Activated naive CD4-positive, alpha-beta T cell treated with anti-CD3 and anti-CD28 coated beads for 36 hours (primary cell): ENCODE measurements at regions not wholly inside any gene's neighbourhood (a gene's known extent, or its start where the extent isn't known, plus 50 kb on each side); places are given as distances from the start of the nearest gene placed in this dataset.
"Not testable (repeated sequence)": the region's sequence is repeated elsewhere in the genome, so short reads cannot be mapped to it uniquely, and the experiment has no call there.

ENCODE experiments used
- CTCF ChIA-PET: fragments of 350-600 bp; sonication (Branson Sonifier 250); formaldehyde crosslinking; loops from one replicate; lab custom pipeline; 2021; ENCODE audit warnings: antibody characterized with exemption; lab: Charles Lee
- DNase-seq: peaks from one replicate; pipeline ENCODE4 v3.0.0-alpha.2; 2020
- H3K27ac Mint-ChIP-seq: one replicate; pipeline ENCODE4 v1.8.0; 2021; ENCODE audit warnings: mild to moderate bottlenecking, mixed read lengths
- H3K27me3 Mint-ChIP-seq: one replicate; pipeline ENCODE4 v1.8.0; 2021; ENCODE audit warnings: low read depth, mixed read lengths
- H3K36me3 Mint-ChIP-seq: one replicate; pipeline ENCODE4 v1.8.0; 2021; ENCODE audit warnings: low read depth, mixed read lengths
- H3K4me1 Mint-ChIP-seq: one replicate; pipeline ENCODE4 v1.8.0; 2021; ENCODE audit warnings: low read depth, mixed read lengths
- H3K4me3 Mint-ChIP-seq: one replicate; pipeline ENCODE4 v1.8.0; 2021; ENCODE audit warnings: mild to moderate bottlenecking, moderate library complexity, mixed read lengths
- H3K9me3 Mint-ChIP-seq: one replicate; pipeline ENCODE4 v1.8.0; 2021; ENCODE audit warnings: mixed read lengths
- intact Hi-C: fragments of 100-400 bp; cut with micrococcal nuclease; formaldehyde crosslinking; loops from one replicate; pipeline ENCODE4 v1.15.1; 2023

DNA sequence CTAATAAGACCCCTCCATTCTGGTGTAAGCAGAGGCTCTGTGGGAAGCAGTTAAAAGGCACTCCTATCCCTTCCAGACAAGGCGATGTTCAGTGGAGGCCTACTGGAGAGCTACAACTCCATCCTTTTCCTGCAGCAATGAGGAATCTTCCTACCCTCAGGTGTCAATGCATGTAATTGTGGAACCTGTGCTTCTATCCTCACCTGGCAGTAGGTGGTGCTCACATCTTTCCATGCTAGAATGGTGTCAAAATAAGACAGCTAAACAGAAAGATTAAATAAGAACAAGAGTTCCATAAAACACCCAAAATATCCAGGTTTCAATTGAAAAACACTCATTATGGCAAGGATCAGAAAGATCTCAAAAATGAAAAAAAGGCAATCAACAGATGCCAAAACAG lies 224.6 kb downstream of the IL15 start:
- H3K27ac Mint-ChIP-seq = no peak overlapping the region
- H3K4me3 Mint-ChIP-seq = no peak overlapping the region

DNA sequence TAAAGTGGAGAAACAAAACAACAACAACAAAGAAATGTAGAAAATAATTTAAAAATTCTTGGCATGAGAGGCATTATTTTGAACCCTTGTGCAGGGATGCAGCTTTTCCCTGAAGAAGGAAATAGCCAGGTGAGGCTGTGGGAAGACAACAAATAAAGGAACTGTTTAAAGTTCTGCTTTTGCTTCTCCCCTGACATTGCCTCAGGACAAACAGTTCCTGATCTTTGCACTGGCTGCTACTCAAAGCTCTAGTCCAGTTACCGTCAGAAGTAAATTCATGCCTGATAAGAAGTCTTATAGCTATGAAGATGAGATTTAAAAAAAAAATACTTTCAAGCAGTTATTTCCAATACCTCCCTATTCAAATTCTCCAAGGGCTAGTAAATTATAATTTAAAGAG lies 233.8 kb downstream of the IL15 start:
- CTCF ChIA-PET = no interaction called here
- H3K36me3 Mint-ChIP-seq = no peaks in the 10 kb centered on the region
- H3K4me1 Mint-ChIP-seq = no peaks in the 10 kb centered on the region
- intact Hi-C loops = no loop called here
- H3K9me3 Mint-ChIP-seq = peaks cover 3% of the 10 kb centered on the region
- H3K4me3 Mint-ChIP-seq = no peak overlapping the region
- no peak overlapping the region for H3K27ac Mint-ChIP-seq
- H3K27me3 Mint-ChIP-seq = peaks cover 3% of the 10 kb centered on the region
- no peak for DNase-seq

More for the DNA sequence above, 224.6 kb downstream of the IL15 start:
- intact Hi-C loops = loop anchor here (2.0 kb wide), 1 partner anchor 986 kb away; the partner anchor contains the start of gene INPP4B
- no peaks in the 10 kb centered on the region for H3K36me3 Mint-ChIP-seq
- DNase-seq = peak; percentile 12
- H3K9me3 Mint-ChIP-seq = peaks cover 4% of the 10 kb centered on the region
- H3K4me1 Mint-ChIP-seq = no peaks in the 10 kb centered on the region
- CTCF ChIA-PET = no interaction called here
- H3K27me3 Mint-ChIP-seq = peaks cover 2% of the 10 kb centered on the region

DNA sequence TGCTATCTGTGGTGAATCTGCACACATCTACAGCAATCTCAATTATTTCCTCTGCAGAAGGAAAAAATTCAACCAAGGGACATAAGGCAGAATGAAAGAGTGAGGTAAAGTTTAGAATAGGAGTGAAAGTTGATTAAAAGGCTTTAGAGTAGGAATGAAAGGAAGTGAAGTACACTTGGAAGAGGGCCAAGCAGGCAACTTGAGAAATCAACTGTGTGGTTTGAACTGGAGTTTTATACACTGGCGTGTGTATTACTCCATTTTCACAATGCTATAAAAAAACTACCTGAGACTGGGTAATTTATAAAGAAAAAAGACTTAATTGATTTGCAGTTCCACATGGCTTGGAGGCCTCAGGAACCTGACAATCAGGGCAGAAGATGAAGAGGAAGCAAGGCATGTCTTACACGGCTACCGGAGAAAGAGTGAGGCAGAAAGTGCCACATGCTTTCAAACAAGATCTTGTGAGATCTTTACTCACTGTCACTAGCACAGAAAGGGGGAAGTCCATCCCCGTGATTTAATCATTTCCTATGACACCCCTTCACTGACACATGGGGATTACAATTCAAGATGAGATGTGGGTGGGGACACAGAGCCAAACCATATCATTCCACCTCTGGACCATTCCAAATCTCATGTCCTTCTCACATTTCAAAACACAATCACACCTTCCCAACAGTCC lies 234.8 kb downstream of the IL15 start:
- intact Hi-C loops = no loop called here
- no peaks in the 10 kb centered on the region for H3K4me1 Mint-ChIP-seq
- H3K4me3 Mint-ChIP-seq = no peak overlapping the region
- CTCF ChIA-PET = no interaction called here
- no peak for DNase-seq
- H3K27ac Mint-ChIP-seq = no peak overlapping the region
- H3K9me3 Mint-ChIP-seq = peaks cover 3% of the 10 kb centered on the region
- peaks cover 3% of the 10 kb centered on the region for H3K27me3 Mint-ChIP-seq
- no peaks in the 10 kb centered on the region for H3K36me3 Mint-ChIP-seq

DNA sequence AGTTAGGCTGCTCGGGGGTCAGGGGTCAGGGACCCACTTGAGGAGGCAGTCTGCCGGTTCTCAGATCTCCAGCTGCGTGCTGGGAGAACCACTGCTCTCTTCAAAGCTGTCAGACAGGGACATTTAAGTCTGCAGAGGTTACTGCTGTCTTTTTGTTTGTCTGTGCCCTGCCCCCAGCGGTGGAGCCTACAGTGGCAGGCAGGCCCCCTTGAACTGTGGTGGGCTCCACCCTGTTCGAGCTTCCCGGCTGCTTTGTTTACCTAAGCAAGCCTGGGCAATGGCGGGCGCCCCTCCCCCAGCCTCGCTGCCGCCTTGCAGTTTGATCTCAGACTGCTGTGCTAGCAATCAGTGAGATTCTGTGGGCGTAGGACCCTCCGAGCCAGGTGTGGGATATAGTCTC lies 246.3 kb downstream of the IL15 start:
- DNase-seq, H3K4me1 Mint-ChIP-seq, CTCF ChIA-PET, H3K27ac Mint-ChIP-seq, H3K36me3 Mint-ChIP-seq, H3K4me3 Mint-ChIP-seq, H3K27me3 Mint-ChIP-seq, intact Hi-C loops, H3K9me3 Mint-ChIP-seq: not testable (repeated sequence)

DNA sequence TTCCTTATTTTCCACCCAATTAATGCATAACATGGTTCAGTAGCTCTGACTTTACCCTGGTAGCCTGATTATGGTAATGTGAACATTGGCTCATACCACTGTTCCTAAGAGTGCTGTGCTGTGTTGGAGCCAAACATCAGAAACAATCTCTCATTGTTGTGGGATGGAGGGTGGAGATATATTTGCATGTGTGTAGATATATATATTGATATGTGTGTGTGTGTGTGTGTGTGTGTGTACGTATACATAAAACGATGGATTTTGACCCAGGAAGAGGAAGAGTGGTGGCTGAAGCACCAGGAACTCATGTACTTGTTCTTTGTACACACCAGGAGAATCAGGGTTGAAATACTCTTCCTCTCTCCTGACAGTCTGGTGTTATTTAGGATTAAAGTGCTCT lies 247.7 kb downstream of the IL15 start:
- Mint-ChIP-seq H3K27me3 (no peaks in the 10 kb centered on the region), H3K27ac (no peak overlapping the region), H3K4me3 (no peak overlapping the region), H3K9me3 (no peaks in the 10 kb centered on the region), H3K4me1 (no peaks in the 10 kb centered on the region), H3K36me3 (no peaks in the 10 kb centered on the region)
- intact Hi-C loops = no loop called here
- CTCF ChIA-PET = interaction anchor here (0.6 kb wide), 1 partner anchor 107 kb away, joined by 3 read pairs; no protein-coding TSS in a partner anchor
- DNase-seq = no peak

GRCh38 chr4:141885112-141885511 lies 248.7 kb downstream of the IL15 start:
- intact Hi-C loops = no loop called here
- H3K4me1 Mint-ChIP-seq = no peaks in the 10 kb centered on the region
- no peak for DNase-seq

GRCh38 chr4:141890279-141890678 lies 253.9 kb downstream of the IL15 start:
- Mint-ChIP-seq H3K4me1 (no peaks in the 10 kb centered on the region), H3K4me3 (no peak overlapping the region), H3K9me3 (no peaks in the 10 kb centered on the region), H3K27me3 (no peaks in the 10 kb centered on the region), H3K36me3 (no peaks in the 10 kb centered on the region), H3K27ac (no peak overlapping the region)
- intact Hi-C loops = no loop called here
- DNase-seq = no peak
- CTCF ChIA-PET = no interaction called here

More at GRCh38 chr4:141885112-141885511, 248.7 kb downstream of the IL15 start:
- Mint-ChIP-seq H3K27ac (no peak overlapping the region), H3K9me3 (no peaks in the 10 kb centered on the region), H3K36me3 (no peaks in the 10 kb centered on the region), H3K4me3 (no peak overlapping the region), H3K27me3 (no peaks in the 10 kb centered on the region)
- CTCF ChIA-PET = no interaction called here

DNA sequence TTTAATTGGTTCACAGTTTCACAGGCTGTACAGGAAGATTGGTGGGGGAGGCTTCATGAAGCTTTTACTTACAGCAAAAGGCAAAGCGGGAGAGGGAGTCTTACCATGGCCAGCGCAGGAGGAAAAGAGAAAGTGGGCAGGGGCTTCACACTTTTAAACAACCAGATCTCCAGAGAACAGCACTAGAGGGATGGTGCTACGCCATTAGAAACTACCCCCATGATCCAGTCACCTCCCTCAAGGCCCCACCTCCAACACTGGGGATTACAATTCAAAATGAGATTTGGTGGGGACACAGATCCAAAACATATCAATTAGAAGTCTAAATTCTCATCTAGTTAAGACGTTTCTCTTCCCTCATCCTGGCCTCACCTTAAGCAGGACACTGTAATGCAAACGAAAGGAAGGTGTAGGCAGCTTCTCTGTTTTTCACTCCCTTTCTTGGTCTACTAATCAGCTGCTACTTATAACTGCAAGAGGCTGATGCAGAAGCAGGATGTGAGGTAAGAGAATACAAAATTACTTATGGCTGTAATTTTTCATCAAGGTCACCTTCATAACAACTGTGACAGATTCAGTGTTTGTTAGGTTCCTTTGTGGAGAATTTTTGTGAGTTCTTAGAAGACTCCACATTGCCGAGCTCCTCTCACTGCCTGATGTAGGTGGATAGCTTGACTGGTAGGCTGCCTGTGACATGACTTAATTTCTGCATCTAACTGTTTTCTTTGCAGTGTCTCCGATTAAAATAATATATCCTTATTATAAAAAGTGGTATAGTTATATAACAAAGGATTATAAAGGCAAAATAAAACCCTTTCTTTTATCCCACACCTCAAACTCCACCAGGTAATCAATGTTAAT lies 255.1 kb downstream of the IL15 start:
- Mint-ChIP-seq H3K36me3 (no peaks in the 10 kb centered on the region), H3K4me3 (no peak overlapping the region), H3K4me1 (no peaks in the 10 kb centered on the region), H3K27ac (no peak overlapping the region), H3K9me3 (no peaks in the 10 kb centered on the region), H3K27me3 (no peaks in the 10 kb centered on the region)
- no peak for DNase-seq
- CTCF ChIA-PET = no interaction called here
- intact Hi-C loops = no loop called here

GRCh38 chr4:141896687-141897086 lies 260.3 kb downstream of the IL15 start:
- H3K36me3 Mint-ChIP-seq = no peaks in the 10 kb centered on the region
- CTCF ChIA-PET = no interaction called here

DNA sequence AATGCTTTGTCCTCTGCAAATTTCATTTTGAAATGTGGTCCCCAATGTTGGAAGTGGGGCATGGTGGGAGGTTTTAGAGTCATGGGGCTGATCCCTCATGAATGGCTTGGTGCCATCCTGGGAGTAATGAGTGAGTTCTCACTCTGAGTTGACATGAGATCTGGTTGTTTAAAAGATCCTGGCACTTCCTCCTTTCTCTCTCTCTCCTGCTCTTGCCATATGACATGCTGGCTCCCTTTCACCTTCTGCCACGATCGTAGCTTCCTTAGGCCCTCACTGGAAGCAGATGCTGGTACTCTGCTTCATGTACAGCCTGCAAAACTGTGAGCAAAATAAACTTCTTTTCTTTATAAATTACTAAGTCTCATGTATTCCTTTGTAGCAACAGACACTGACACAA lies 262.0 kb downstream of the IL15 start:
- H3K36me3 Mint-ChIP-seq = no peaks in the 10 kb centered on the region
- no peaks in the 10 kb centered on the region for H3K4me1 Mint-ChIP-seq
- CTCF ChIA-PET = no interaction called here
- H3K9me3 Mint-ChIP-seq = no peaks in the 10 kb centered on the region
- H3K27me3 Mint-ChIP-seq = no peaks in the 10 kb centered on the region
- intact Hi-C loops = no loop called here
- H3K27ac Mint-ChIP-seq = no peak overlapping the region
- H3K4me3 Mint-ChIP-seq = no peak overlapping the region
- no peak for DNase-seq

More at GRCh38 chr4:141896687-141897086, 260.3 kb downstream of the IL15 start:
- no peak overlapping the region for H3K27ac Mint-ChIP-seq
- DNase-seq = no peak
- no peak overlapping the region for H3K4me3 Mint-ChIP-seq
- intact Hi-C loops = no loop called here
- no peaks in the 10 kb centered on the region for H3K9me3 Mint-ChIP-seq
- H3K4me1 Mint-ChIP-seq = no peaks in the 10 kb centered on the region
- H3K27me3 Mint-ChIP-seq = no peaks in the 10 kb centered on the region

GRCh38 chr4:141899103-141899502 lies 262.7 kb downstream of the IL15 start:
- Mint-ChIP-seq H3K27ac (no peak overlapping the region), H3K9me3 (no peaks in the 10 kb centered on the region), H3K4me1 (no peaks in the 10 kb centered on the region), H3K4me3 (no peak overlapping the region), H3K27me3 (no peaks in the 10 kb centered on the region), H3K36me3 (no peaks in the 10 kb centered on the region)
- intact Hi-C loops = no loop called here
- DNase-seq = no peak
- CTCF ChIA-PET = no interaction called here

DNA sequence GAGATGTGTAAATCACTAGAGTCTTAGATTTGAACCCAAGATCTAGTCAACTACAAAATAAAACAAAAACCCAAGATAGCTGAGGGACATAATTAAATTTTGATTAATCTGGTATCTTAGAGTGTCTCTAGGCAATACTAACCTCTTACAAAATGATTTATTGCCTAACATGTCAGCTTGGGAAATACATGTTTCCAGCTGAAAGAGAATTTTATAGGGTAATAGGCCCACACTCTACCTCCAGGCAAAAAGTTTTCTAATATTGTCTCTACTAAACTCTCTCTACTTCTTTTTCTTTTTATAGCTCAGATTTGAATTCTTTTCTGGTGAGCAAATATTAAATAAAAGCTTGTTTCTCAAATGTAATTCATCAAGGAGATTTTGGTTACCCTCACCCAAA lies 263.2 kb downstream of the IL15 start:
- H3K36me3 Mint-ChIP-seq = no peaks in the 10 kb centered on the region
- intact Hi-C loops = no loop called here
- H3K27me3 Mint-ChIP-seq = no peaks in the 10 kb centered on the region
- no peak overlapping the region for H3K27ac Mint-ChIP-seq
- H3K4me3 Mint-ChIP-seq = no peak overlapping the region
- DNase-seq = no peak
- CTCF ChIA-PET = interaction anchor here (0.7 kb wide), 1 partner anchor 18 kb away, joined by 3 read pairs; no protein-coding TSS in a partner anchor
- H3K4me1 Mint-ChIP-seq = no peaks in the 10 kb centered on the region
- H3K9me3 Mint-ChIP-seq = no peaks in the 10 kb centered on the region

DNA sequence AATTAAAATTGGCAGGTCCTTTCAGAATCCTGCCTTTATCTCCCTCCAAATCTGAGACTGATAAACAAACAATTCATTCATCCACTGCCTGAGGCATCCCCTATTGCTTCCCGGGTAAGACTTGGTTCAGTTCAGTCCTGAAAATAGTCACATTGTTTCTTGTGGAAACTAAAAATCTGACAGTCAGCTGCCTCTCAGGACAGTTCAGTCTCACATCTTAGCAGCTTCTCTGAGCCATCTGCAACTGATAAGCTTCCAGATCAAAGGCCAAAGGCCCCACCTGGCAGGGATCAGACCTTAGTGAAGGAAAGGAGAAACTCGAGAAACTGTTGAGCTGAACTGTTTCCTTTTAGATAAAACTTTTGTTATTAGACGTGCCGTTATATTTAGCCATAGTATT lies 264.5 kb downstream of the IL15 start:
- no peak overlapping the region for H3K27ac Mint-ChIP-seq
- no peaks in the 10 kb centered on the region for H3K36me3 Mint-ChIP-seq
- intact Hi-C loops = no loop called here
- no peaks in the 10 kb centered on the region for H3K27me3 Mint-ChIP-seq
- DNase-seq = no peak
- CTCF ChIA-PET = no interaction called here
- no peak overlapping the region for H3K4me3 Mint-ChIP-seq
- no peaks in the 10 kb centered on the region for H3K9me3 Mint-ChIP-seq
- no peaks in the 10 kb centered on the region for H3K4me1 Mint-ChIP-seq
